Ishikawa (cell line): ENCODE measurements at regions not wholly inside any gene's neighbourhood (a gene's known extent, or its start where the extent isn't known, plus 50 kb on each side); places are given as distances from the start of the nearest gene placed in this dataset.

ENCODE experiments used
- CEBPB ChIP-seq: IDR thresholded peaks from 2 replicates; pipeline ENCODE4 v1.6.1; 2012
- CREB1 ChIP-seq: IDR thresholded peaks from 2 replicates; pipeline ENCODE4 v1.6.1; 2012; ENCODE audit warnings: low read depth
- EGR1 ChIP-seq: IDR thresholded peaks from 2 replicates; pipeline ENCODE4 v1.6.1; 2012
- EP300 ChIP-seq: IDR thresholded peaks from 2 replicates; pipeline ENCODE4 v1.6.1; 2012; ENCODE audit warnings: borderline replicate concordance
- RAD21 ChIP-seq: IDR thresholded peaks from 2 replicates; pipeline ENCODE4 v1.6.1; 2012; ENCODE audit warnings: low read depth
- REST ChIP-seq: IDR thresholded peaks from 2 replicates; pipeline ENCODE4 v1.6.1; 2012; ENCODE audit warnings: low read depth, mild to moderate bottlenecking
- TAF1 ChIP-seq: IDR thresholded peaks from 2 replicates; pipeline ENCODE4 v1.6.1; 2012; ENCODE audit warnings: low read depth, mild to moderate bottlenecking
- TEAD4 ChIP-seq: IDR thresholded peaks from 2 replicates; pipeline ENCODE4 v1.6.1; 2012
- YY1 ChIP-seq: IDR thresholded peaks from 2 replicates; pipeline ENCODE4 v1.6.1; 2012; ENCODE audit warnings: low read depth
- ZBTB7A ChIP-seq: IDR thresholded peaks from 2 replicates; pipeline ENCODE4 v1.6.1; 2012; ENCODE audit warnings: low read depth
- TF ChIP-seq, protein P1 (sequence below): IDR thresholded peaks from 2 replicates; pipeline ENCODE4 v1.6.1; 2012

GRCh38 chr6:71179249-71179885 is 109.2 kb upstream of the OGFRL1 start:
- TF ChIP-seq REST (no peak), EP300 (no peak), EGR1 (no peak), TAF1 (no peak), CREB1 (no peak), RAD21 (no peak), YY1 (no peak), ZBTB7A (no peak), TEAD4 (no peak), CEBPB (no peak)
- TF ChIP-seq, protein P1, sequence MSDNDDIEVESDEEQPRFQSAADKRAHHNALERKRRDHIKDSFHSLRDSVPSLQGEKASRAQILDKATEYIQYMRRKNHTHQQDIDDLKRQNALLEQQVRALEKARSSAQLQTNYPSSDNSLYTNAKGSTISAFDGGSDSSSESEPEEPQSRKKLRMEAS, result no peak
